Fibroblast of pulmonary artery (primary cell): ENCODE measurements at regions not wholly inside any gene's neighbourhood (a gene's known extent, or its start where the extent isn't known, plus 50 kb on each side); places are given as distances from the start of the nearest gene placed in this dataset.

ENCODE experiments used
- DNase-seq: peaks from one replicate; pipeline ENCODE4 v3.0.0-alpha.2; 2010; ENCODE audit warnings: low read depth
- H3K4me3 ChIP-seq: replicated peaks from 2 replicates; pipeline ENCODE4 v1.5.1; 2011; ENCODE audit warnings: low read depth, mild to moderate bottlenecking, control low read depth, low read length, moderate library complexity
- TF ChIP-seq, protein P1 (sequence below): IDR thresholded peaks from 2 replicates; pipeline ENCODE4 v1.5.1; 2011; ENCODE audit warnings: mild to moderate bottlenecking, control low read depth, low read length, inconsistent platforms; ENCODE audit errors: missing control alignments

DNA sequence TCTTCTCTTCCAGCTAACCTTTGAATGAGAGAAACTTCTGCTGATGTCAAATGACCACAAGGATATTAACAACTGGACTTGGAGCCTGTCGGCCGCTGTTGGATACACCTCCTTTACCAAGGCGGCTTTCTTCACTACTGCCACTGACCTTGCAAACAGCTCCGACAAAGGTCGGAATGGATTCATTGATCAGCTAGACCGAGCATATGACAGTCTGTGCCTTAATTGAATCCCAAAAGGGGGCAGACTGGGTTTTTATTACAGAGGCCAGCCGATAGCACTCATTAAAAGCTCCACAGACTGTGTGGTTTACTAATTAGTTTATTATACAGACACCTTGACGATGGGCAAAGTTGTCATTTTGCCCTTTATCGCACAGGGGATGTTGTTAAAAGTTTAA, 394.5 kb downstream of the RERGL start:
- DNase-seq = no peak
- TF ChIP-seq, protein P1, sequence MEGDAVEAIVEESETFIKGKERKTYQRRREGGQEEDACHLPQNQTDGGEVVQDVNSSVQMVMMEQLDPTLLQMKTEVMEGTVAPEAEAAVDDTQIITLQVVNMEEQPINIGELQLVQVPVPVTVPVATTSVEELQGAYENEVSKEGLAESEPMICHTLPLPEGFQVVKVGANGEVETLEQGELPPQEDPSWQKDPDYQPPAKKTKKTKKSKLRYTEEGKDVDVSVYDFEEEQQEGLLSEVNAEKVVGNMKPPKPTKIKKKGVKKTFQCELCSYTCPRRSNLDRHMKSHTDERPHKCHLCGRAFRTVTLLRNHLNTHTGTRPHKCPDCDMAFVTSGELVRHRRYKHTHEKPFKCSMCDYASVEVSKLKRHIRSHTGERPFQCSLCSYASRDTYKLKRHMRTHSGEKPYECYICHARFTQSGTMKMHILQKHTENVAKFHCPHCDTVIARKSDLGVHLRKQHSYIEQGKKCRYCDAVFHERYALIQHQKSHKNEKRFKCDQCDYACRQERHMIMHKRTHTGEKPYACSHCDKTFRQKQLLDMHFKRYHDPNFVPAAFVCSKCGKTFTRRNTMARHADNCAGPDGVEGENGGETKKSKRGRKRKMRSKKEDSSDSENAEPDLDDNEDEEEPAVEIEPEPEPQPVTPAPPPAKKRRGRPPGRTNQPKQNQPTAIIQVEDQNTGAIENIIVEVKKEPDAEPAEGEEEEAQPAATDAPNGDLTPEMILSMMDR = no peak
- H3K4me3 ChIP-seq = no peak overlapping the region

DNA sequence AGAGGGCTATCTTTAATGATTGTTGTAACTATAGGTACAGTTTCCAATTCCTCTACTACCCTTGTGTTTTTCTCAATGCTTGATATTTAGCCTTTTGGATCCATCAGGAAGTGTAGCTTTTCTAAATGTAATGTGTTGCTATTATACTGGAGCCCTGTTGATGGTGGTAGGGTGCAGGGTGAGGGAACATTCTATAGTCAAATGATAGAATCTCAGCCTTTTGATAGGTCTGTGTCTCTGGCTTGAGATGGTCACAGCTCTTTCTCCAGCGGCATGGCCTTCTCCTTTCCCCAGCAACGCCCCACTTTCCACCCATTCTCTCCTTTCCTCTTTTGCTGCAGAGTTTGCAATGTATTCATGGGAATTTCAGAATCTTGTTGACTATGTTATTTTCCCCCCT, 398.6 kb downstream of the RERGL start:
- TF ChIP-seq, protein P1 = no peak
- H3K4me3 ChIP-seq = no peak overlapping the region
- DNase-seq = no peak

DNA sequence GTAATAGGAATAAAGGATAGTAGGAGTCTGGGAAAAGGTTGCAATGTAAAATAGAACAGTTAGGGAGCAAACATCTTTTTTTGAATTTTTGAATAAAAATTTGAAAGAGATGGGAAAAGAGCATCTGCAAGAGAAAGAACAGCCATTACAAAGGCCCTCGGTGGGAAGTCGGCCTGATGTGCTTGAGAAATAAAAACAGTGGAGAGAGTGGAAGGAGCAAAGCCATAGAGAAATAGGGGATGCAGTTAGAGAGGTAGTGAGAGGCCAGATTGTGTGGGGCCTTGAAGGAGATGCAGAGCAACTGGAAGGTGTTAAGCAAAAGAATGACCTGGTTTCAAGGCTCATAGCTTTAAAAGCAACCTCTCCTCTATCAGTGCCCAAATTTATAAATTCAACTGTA, 409.8 kb downstream of the RERGL start:
- DNase-seq = no peak
- no peak overlapping the region for H3K4me3 ChIP-seq
- TF ChIP-seq, protein P1 = no peak

DNA sequence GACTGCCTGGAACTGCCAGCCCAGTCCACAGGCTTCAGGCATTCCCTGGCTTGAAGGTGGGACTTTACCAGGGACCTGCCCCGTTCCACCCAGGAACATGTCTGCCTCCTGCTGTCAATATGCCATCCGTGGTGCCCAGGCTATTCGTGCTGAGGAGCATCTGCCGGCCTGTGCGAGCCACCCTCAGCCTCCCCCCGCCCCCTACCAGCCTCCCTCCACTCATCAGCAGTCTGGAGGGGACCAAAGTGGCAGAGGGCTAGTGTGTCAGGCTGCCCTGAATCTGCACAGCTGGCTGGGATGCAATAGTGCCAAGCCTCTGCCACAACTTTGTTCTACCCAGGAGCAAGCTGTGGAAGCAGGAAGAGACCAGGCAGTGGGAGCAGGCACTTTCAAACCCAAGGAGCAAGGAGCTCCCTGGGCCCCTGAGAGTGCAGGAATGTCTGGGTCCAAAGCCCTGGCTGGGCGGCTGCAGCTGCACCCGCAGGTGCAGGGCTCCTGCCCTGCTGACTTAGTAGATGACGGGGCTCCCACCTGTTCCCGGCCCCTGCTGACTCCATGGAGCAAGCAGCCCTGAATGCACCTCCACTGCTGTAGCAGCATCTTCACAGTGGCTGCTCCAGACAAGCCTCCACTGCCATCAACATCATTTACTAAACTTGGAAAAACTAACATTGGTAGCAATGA, 423.2 kb downstream of the RERGL start:
- TF ChIP-seq, protein P1 = no peak
- H3K4me3 ChIP-seq = no peak overlapping the region
- DNase-seq = no peak

DNA sequence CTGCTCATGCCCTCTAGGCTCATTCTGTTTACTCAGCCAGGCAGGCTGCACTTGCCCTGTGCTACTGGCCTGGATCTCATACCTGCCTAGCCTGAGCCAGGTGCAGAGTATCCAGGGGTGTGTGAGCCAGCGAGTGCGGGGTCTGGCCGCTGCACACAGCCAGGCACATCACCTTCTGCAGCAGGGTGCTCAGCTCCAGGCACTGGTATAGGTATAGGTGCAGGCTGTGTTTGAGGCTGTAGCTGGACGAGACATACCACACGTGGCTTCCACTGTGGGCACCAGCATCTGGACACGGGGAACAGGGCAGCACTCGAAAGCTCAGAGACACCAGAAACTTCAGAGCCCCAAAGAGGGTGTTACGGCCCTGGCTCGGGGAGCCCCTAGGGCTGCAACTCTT, 424.2 kb downstream of the RERGL start:
- no peak overlapping the region for H3K4me3 ChIP-seq
- TF ChIP-seq, protein P1 = no peak

DNA sequence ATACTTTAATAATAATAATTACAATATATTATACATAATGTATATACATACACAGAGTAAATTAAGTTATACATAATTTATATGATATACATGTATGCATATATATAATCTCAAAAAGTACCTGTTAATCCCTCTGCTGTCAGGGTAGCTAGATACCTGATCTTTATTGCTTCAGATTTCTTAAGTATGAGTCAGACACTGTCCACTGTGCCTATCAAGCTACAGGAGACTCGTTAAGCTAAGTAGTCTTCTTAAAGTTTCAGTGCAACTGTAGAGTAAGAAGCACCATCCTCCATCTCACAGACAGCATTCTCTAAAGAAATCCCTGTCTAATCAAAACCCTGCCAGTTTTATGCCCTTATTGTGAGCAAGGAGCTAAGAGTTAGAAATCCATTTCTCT, 428.7 kb downstream of the RERGL start:
- H3K4me3 ChIP-seq = no peak overlapping the region
- TF ChIP-seq, protein P1 = no peak
- no peak for DNase-seq

More for the DNA sequence above, 424.2 kb downstream of the RERGL start:
- no peak for DNase-seq

DNA sequence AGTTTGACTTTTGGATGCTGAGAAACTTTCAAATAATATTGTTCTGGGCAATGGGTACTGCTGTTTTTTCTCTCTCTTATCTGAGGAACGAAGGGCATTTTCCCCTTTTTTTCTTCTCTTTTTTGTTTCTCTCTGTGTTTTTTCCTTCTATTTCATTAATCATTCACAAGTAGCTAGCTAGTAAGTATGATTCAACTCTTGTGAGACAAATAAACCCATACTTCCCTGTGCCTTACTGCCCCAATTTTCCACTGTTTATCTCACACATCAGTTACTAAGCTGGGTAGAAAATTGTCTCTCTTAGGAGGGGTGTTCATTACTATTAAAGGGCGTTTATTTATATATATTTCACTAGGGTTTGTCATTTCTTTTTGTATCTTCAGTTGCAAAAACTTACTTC, 437.6 kb downstream of the RERGL start:
- TF ChIP-seq, protein P1 = no peak
- no peak overlapping the region for H3K4me3 ChIP-seq
- DNase-seq = no peak
